ENCODE measurements at regions not wholly inside any gene's neighbourhood (a gene's known extent, or its start where the extent isn't known, plus 50 kb on each side); places are given as distances from the start of the nearest gene placed in this dataset.
"Not testable (repeated sequence)": the region's sequence is repeated elsewhere in the genome, so short reads cannot be mapped to it uniquely, and the experiment has no call there.

- not testable (repeated sequence) for H3K27ac Mint-ChIP-seq (ENCODE audit: unreplicated experiment); H3K27me3 Mint-ChIP-seq (ENCODE audit: unreplicated experiment); H3K4me1 Mint-ChIP-seq (ENCODE audit: low read depth, unreplicated experiment); H3K4me3 Mint-ChIP-seq (ENCODE audit: unreplicated experiment); H3K36me3 Mint-ChIP-seq (ENCODE audit: unreplicated experiment); DNase-seq; H3K9me3 Mint-ChIP-seq (ENCODE audit: unreplicated experiment)
These were observed 121.1 kb upstream of the SESTD1 start for GRCh38 chr2:179385756-179386155.

DNA sequence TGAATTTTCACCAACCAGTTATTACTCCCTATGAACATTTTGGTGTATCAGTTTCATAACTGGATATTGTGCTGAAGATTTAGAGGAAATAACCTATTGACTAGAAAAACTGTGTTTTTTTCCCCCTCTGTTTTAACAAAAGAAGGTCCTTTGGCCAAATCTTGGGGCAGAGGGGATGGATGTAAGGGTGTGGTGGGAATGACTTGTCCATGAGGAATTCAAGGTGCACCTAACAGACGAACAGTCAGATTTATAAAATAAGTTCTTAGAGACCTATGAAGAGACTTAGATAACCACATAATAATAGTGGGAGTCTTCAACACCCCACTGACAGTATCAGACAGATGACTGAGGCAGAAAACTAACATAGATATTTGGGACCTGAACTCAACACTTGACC is 119.3 kb upstream of the SESTD1 start:
- Mint-ChIP-seq H3K36me3 (ENCODE audit: unreplicated experiment) (peaks cover 6% of the 10 kb centered on the region), H3K27me3 (ENCODE audit: unreplicated experiment) (peaks cover 2% of the 10 kb centered on the region), H3K27ac (ENCODE audit: unreplicated experiment) (no peak overlapping the region), H3K4me3 (ENCODE audit: unreplicated experiment) (no peak overlapping the region), H3K4me1 (ENCODE audit: low read depth, unreplicated experiment) (no peaks in the 10 kb centered on the region), H3K9me3 (ENCODE audit: unreplicated experiment) (no peaks in the 10 kb centered on the region)
- DNase-seq: no peak
- TF ChIP-seq, protein P1, sequence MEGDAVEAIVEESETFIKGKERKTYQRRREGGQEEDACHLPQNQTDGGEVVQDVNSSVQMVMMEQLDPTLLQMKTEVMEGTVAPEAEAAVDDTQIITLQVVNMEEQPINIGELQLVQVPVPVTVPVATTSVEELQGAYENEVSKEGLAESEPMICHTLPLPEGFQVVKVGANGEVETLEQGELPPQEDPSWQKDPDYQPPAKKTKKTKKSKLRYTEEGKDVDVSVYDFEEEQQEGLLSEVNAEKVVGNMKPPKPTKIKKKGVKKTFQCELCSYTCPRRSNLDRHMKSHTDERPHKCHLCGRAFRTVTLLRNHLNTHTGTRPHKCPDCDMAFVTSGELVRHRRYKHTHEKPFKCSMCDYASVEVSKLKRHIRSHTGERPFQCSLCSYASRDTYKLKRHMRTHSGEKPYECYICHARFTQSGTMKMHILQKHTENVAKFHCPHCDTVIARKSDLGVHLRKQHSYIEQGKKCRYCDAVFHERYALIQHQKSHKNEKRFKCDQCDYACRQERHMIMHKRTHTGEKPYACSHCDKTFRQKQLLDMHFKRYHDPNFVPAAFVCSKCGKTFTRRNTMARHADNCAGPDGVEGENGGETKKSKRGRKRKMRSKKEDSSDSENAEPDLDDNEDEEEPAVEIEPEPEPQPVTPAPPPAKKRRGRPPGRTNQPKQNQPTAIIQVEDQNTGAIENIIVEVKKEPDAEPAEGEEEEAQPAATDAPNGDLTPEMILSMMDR (IDR thresholded peaks at IDR 0.05; ENCODE audit: partially characterized antibody, unreplicated experiment): no peak

DNA sequence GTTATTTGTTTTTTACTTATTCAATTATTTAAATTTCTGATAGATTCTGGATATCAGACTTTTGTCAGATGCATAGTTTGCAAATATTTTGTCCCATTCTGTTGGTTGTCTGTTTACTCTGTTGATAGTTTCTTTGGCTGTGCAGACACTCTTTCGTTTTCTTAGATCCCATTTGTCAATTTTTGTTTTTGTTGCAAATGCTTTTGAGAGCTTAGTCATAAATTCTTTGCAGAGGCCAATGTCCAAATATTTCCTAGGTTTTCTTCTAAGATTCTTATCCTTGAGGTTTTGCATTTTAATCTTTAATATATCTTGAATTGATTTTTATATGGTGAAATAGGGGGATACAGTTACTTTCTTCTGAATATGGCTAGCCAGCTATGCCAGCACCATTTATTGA is 112.7 kb upstream of the SESTD1 start:
- no peak overlapping the region for H3K27ac Mint-ChIP-seq (ENCODE audit: unreplicated experiment)
- no peaks in the 10 kb centered on the region for H3K27me3 Mint-ChIP-seq (ENCODE audit: unreplicated experiment)
- no peaks in the 10 kb centered on the region for H3K36me3 Mint-ChIP-seq (ENCODE audit: unreplicated experiment)
- H3K4me3 Mint-ChIP-seq (ENCODE audit: unreplicated experiment): no peak overlapping the region
- no peaks in the 10 kb centered on the region for H3K4me1 Mint-ChIP-seq (ENCODE audit: low read depth, unreplicated experiment)
- H3K9me3 Mint-ChIP-seq (ENCODE audit: unreplicated experiment): no peaks in the 10 kb centered on the region
- TF ChIP-seq, protein P1 (IDR thresholded peaks at IDR 0.05; ENCODE audit: partially characterized antibody, unreplicated experiment): no peak
- no peak for DNase-seq

DNA sequence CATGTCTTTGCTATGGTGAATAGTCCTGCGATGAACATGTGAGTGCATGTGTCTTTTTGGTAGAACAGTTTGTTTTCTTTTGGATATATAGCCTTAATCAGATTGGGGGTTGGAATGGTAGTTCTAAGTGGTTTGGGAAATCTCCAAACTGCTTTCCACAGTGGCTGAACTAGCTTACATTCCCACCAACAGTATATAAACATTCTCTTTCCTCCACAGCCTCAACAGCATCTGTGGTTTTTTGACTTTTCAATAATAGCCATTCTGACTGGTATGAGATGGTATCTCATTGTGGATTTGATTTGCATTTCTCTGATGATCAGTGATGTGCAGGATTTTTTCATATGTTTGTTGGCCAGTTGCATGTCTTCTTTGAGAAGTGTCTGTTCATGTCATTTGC is 112.2 kb upstream of the SESTD1 start:
- H3K4me1 Mint-ChIP-seq (ENCODE audit: low read depth, unreplicated experiment): no peaks in the 10 kb centered on the region
- no peak for DNase-seq
- no peaks in the 10 kb centered on the region for H3K36me3 Mint-ChIP-seq (ENCODE audit: unreplicated experiment)
- no peaks in the 10 kb centered on the region for H3K9me3 Mint-ChIP-seq (ENCODE audit: unreplicated experiment)
- H3K4me3 Mint-ChIP-seq (ENCODE audit: unreplicated experiment): no peak overlapping the region
- no peak overlapping the region for H3K27ac Mint-ChIP-seq (ENCODE audit: unreplicated experiment)
- TF ChIP-seq, protein P1 (IDR thresholded peaks at IDR 0.05; ENCODE audit: partially characterized antibody, unreplicated experiment): no peak
- no peaks in the 10 kb centered on the region for H3K27me3 Mint-ChIP-seq (ENCODE audit: unreplicated experiment)

- TF ChIP-seq, protein P1 (IDR thresholded peaks at IDR 0.05; ENCODE audit: partially characterized antibody, unreplicated experiment): no peak
- H3K36me3 Mint-ChIP-seq (ENCODE audit: unreplicated experiment): no peaks in the 10 kb centered on the region
- no peak for DNase-seq
- H3K27ac Mint-ChIP-seq (ENCODE audit: unreplicated experiment): no peak overlapping the region
- H3K4me1 Mint-ChIP-seq (ENCODE audit: low read depth, unreplicated experiment): no peaks in the 10 kb centered on the region
- H3K4me3 Mint-ChIP-seq (ENCODE audit: unreplicated experiment): no peak overlapping the region
- no peaks in the 10 kb centered on the region for H3K27me3 Mint-ChIP-seq (ENCODE audit: unreplicated experiment)
- H3K9me3 Mint-ChIP-seq (ENCODE audit: unreplicated experiment): no peaks in the 10 kb centered on the region
These were observed 109.2 kb upstream of the SESTD1 start for GRCh38 chr2:179373816-179374215.

DNA sequence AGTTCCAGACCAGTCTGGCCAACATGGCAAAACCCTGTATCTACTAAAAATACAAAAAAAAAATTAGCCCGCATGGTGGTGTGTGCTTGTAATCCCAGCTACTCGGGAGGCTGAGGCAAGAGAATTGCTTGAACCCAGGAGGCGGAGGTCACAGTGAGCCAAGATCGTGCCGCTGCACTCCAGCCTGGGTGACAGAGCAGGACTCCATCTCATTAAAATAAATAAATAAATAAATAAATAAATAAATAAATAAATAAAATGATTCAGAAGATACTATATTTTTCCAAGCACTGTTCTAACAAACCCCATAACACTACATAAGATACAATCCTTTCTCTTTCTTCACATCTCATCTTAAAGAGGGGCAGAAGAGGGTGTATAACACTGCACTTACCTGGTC is 100.9 kb upstream of the SESTD1 start:
- not testable (repeated sequence) for H3K36me3 Mint-ChIP-seq (ENCODE audit: unreplicated experiment); H3K27ac Mint-ChIP-seq (ENCODE audit: unreplicated experiment); H3K9me3 Mint-ChIP-seq (ENCODE audit: unreplicated experiment); H3K4me3 Mint-ChIP-seq (ENCODE audit: unreplicated experiment); DNase-seq; H3K4me1 Mint-ChIP-seq (ENCODE audit: low read depth, unreplicated experiment); H3K27me3 Mint-ChIP-seq (ENCODE audit: unreplicated experiment)

Data from glutamatergic neuron (in vitro differentiated cells).